Karpas-422 (cell line): ENCODE measurements at regions not wholly inside any gene's neighbourhood (a gene's known extent, or its start where the extent isn't known, plus 50 kb on each side); places are given as distances from the start of the nearest gene placed in this dataset.

ENCODE experiments used
- DNase-seq: peaks from one replicate; pipeline ENCODE4 v3.0.0-alpha.2; 2015
- H2AFZ ChIP-seq: fragments of 200-600 bp; sonication (generic); 2 replicates; pipeline ENCODE4 v1.6.1; 2014; ENCODE audit warnings: antibody characterized with exemption, low read length, mixed read lengths
- H3K27ac ChIP-seq: fragments of 200-600 bp; sonication (generic); 2 replicates; pipeline ENCODE4 v1.5.1; 2014; ENCODE audit warnings: mild to moderate bottlenecking, low read length, moderate library complexity
- H3K27me3 ChIP-seq: fragments of 200-600 bp; sonication (generic); 2 replicates; pipeline ENCODE4 v1.6.1; 2014; ENCODE audit warnings: low read length, mixed read lengths
- H3K36me3 ChIP-seq: fragments of 200-600 bp; sonication (generic); 2 replicates; pipeline ENCODE4 v1.6.1; 2014; ENCODE audit warnings: low read length, mixed read lengths; ENCODE audit not compliant: insufficient read depth
- H3K4me1 ChIP-seq: fragments of 200-600 bp; sonication (generic); 2 replicates; pipeline ENCODE4 v1.6.1; 2014; ENCODE audit warnings: mild to moderate bottlenecking, low read length, mixed read lengths
- H3K4me2 ChIP-seq: fragments of 200-600 bp; sonication (generic); 2 replicates; pipeline ENCODE4 v1.6.1; 2014; ENCODE audit warnings: low read length, low read depth, mild to moderate bottlenecking; ENCODE audit not compliant: poor library complexity, severe bottlenecking
- H3K4me3 ChIP-seq: fragments of 200-600 bp; sonication (generic); 2 replicates; pipeline ENCODE4 v1.5.1; 2014; ENCODE audit warnings: mild to moderate bottlenecking, antibody characterized with exemption, low read length, mixed read lengths
- H3K79me2 ChIP-seq: fragments of 200-600 bp; sonication (generic); 2 replicates; pipeline ENCODE4 v1.6.1; 2014; ENCODE audit warnings: mild to moderate bottlenecking, low read length, mixed read lengths
- H3K9ac ChIP-seq: fragments of 200-600 bp; sonication (generic); 2 replicates; pipeline ENCODE4 v1.6.0; 2014; ENCODE audit warnings: low read length
- H3K9me2 ChIP-seq: fragments of 200-600 bp; sonication (generic), shearing (Covaris generic); replicated peaks from 2 replicates; pipeline ENCODE4 v1.6.0; 2014; ENCODE audit warnings: mild to moderate bottlenecking, low read length, moderate library complexity; ENCODE audit not compliant: insufficient read depth
- H3K9me3 ChIP-seq: fragments of 300-700, 200-600 bp; sonication (generic); 2 replicates; pipeline ENCODE4 v1.6.1; 2014; ENCODE audit warnings: low read length, mixed read lengths
- H4K20me1 ChIP-seq: fragments of 200-600 bp; sonication (generic); 2 replicates; pipeline ENCODE4 v1.6.1; 2014; ENCODE audit warnings: mild to moderate bottlenecking, antibody characterized with exemption, low read length, low read depth; ENCODE audit not compliant: insufficient read depth

DNA sequence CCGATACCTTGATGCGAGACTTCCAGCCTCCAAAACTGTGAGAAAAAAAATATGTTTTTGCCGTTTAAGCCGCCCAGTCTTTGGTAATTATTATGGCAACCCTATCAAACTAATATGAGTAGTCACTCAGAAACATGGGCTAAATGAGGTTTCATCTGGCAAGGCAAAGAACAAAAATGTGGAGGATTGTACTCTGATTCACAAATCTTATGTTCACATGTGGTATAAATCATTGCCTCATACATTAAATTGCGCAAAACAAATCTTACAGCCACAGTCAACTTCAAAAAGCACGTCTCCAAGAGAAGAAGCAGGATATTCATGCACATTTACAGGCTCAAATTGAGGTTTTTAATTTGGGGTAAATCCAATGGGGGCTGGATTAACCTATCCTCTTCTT, 1435.4 kb upstream of the LRRTM1 start:
- Histone ChIP-seq H3K9ac (no peak overlapping the region), H3K27ac (no peak overlapping the region), H3K79me2 (no peaks in the 10 kb centered on the region), H3K9me2 (no peaks in the 10 kb centered on the region), H3K4me1 (no peaks in the 10 kb centered on the region), H4K20me1 (no peaks in the 10 kb centered on the region), H2AFZ (no peak overlapping the region), H3K27me3 (no peaks in the 10 kb centered on the region), H3K4me2 (no peak overlapping the region), H3K36me3 (no peaks in the 10 kb centered on the region), H3K9me3 (peaks cover 7% of the 10 kb centered on the region), H3K4me3 (no peak overlapping the region)
- no peak for DNase-seq

GRCh38 chr2:81734981-81735380, 1430.4 kb upstream of the LRRTM1 start:
- Histone ChIP-seq H3K36me3 (no peaks in the 10 kb centered on the region), H3K9me3 (peaks cover 28% of the 10 kb centered on the region), H3K4me2 (no peak overlapping the region), H2AFZ (no peak overlapping the region), H3K27me3 (no peaks in the 10 kb centered on the region), H4K20me1 (no peaks in the 10 kb centered on the region), H3K4me3 (no peak overlapping the region), H3K9ac (no peak overlapping the region), H3K9me2 (no peaks in the 10 kb centered on the region), H3K27ac (no peak overlapping the region), H3K79me2 (no peaks in the 10 kb centered on the region), H3K4me1 (no peaks in the 10 kb centered on the region)
- no peak for DNase-seq

- Histone ChIP-seq H3K9me2 (no peaks in the 10 kb centered on the region), H3K27ac (no peak overlapping the region), H3K36me3 (no peaks in the 10 kb centered on the region), H2AFZ (no peak overlapping the region), H3K9ac (no peak overlapping the region), H3K79me2 (no peaks in the 10 kb centered on the region), H3K27me3 (no peaks in the 10 kb centered on the region), H3K4me2 (no peak overlapping the region), H4K20me1 (no peaks in the 10 kb centered on the region), H3K4me1 (no peaks in the 10 kb centered on the region), H3K4me3 (no peak overlapping the region), H3K9me3 (peaks cover 58% of the 10 kb centered on the region)
- no peak for DNase-seq
Measured at GRCh38 chr2:81714817-81715216, 1410.3 kb upstream of the LRRTM1 start.

GRCh38 chr2:81706856-81707255, 1402.3 kb upstream of the LRRTM1 start:
- no peak overlapping the region for H2AFZ ChIP-seq
- peaks cover 50% of the 10 kb centered on the region for H3K9me3 ChIP-seq
- no peaks in the 10 kb centered on the region for H3K79me2 ChIP-seq
- no peaks in the 10 kb centered on the region for H3K4me1 ChIP-seq
- no peak overlapping the region for H3K9ac ChIP-seq
- DNase-seq, result no peak
- H3K36me3 ChIP-seq, result no peaks in the 10 kb centered on the region
- H3K9me2 ChIP-seq, result no peaks in the 10 kb centered on the region
- no peaks in the 10 kb centered on the region for H3K27me3 ChIP-seq
- no peaks in the 10 kb centered on the region for H4K20me1 ChIP-seq
- H3K4me3 ChIP-seq, result no peak overlapping the region
- H3K4me2 ChIP-seq, result no peak overlapping the region
- H3K27ac ChIP-seq, result no peak overlapping the region

DNA sequence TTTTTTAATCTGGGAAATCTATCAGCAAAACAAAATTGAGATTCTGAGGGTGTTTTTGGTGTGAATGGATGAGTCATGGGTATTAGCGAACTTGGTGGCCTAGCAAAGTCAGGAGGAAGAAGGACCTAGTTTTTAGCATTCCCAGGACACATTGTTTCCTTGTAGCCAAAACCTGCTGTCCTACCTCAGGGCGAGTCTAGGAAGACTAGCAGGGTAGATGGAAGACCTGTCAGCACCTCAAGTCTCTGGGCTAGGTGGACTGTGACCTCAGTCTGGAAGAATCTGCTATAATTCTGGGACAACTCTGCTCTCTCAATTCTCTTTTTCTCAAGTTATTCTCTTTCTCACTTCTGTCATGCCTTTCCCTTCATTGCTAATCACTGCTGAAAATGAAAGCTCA, 1399.3 kb upstream of the LRRTM1 start:
- no peak overlapping the region for H2AFZ ChIP-seq
- H3K9me2 ChIP-seq, result no peaks in the 10 kb centered on the region
- H3K9me3 ChIP-seq, result peaks cover 43% of the 10 kb centered on the region
- H3K27ac ChIP-seq, result no peak overlapping the region
- no peak for DNase-seq
- no peak overlapping the region for H3K4me3 ChIP-seq
- no peaks in the 10 kb centered on the region for H3K79me2 ChIP-seq
- no peak overlapping the region for H3K4me2 ChIP-seq
- H3K27me3 ChIP-seq, result no peaks in the 10 kb centered on the region
- H3K9ac ChIP-seq, result no peak overlapping the region
- no peaks in the 10 kb centered on the region for H3K36me3 ChIP-seq
- H3K4me1 ChIP-seq, result no peaks in the 10 kb centered on the region
- no peaks in the 10 kb centered on the region for H4K20me1 ChIP-seq

GRCh38 chr2:81692566-81692965, 1388.0 kb upstream of the LRRTM1 start:
- Histone ChIP-seq H3K9me2 (no peaks in the 10 kb centered on the region), H3K36me3 (no peaks in the 10 kb centered on the region), H4K20me1 (no peaks in the 10 kb centered on the region), H2AFZ (no peak overlapping the region), H3K4me1 (no peaks in the 10 kb centered on the region), H3K27me3 (no peaks in the 10 kb centered on the region), H3K4me2 (no peak overlapping the region), H3K9me3 (peaks cover 52% of the 10 kb centered on the region), H3K9ac (no peak overlapping the region), H3K4me3 (no peak overlapping the region), H3K27ac (no peak overlapping the region), H3K79me2 (no peaks in the 10 kb centered on the region)
- no peak for DNase-seq

- no peak overlapping the region for H3K4me3 ChIP-seq
- no peaks in the 10 kb centered on the region for H3K36me3 ChIP-seq
- H3K9me3 ChIP-seq, result peaks cover 43% of the 10 kb centered on the region
- no peaks in the 10 kb centered on the region for H3K9me2 ChIP-seq
- no peaks in the 10 kb centered on the region for H3K27me3 ChIP-seq
- H4K20me1 ChIP-seq, result no peaks in the 10 kb centered on the region
- H3K79me2 ChIP-seq, result no peaks in the 10 kb centered on the region
- no peak overlapping the region for H2AFZ ChIP-seq
- no peak overlapping the region for H3K4me2 ChIP-seq
- no peaks in the 10 kb centered on the region for H3K4me1 ChIP-seq
- H3K9ac ChIP-seq, result no peak overlapping the region
- DNase-seq, result no peak
- H3K27ac ChIP-seq, result no peak overlapping the region
Measured at GRCh38 chr2:81675641-81676040, 1371.1 kb upstream of the LRRTM1 start.

GRCh38 chr2:81672923-81673322, 1368.4 kb upstream of the LRRTM1 start:
- H3K4me1 ChIP-seq, result no peaks in the 10 kb centered on the region
- DNase-seq, result no peak
- no peaks in the 10 kb centered on the region for H3K79me2 ChIP-seq
- no peak overlapping the region for H3K9ac ChIP-seq
- H3K9me2 ChIP-seq, result no peaks in the 10 kb centered on the region
- H2AFZ ChIP-seq, result no peak overlapping the region
- H4K20me1 ChIP-seq, result no peaks in the 10 kb centered on the region
- no peaks in the 10 kb centered on the region for H3K36me3 ChIP-seq
- no peak overlapping the region for H3K27ac ChIP-seq
- H3K27me3 ChIP-seq, result no peaks in the 10 kb centered on the region
- H3K9me3 ChIP-seq, result peaks cover 38% of the 10 kb centered on the region
- H3K4me3 ChIP-seq, result no peak overlapping the region
- no peak overlapping the region for H3K4me2 ChIP-seq

- Histone ChIP-seq H3K27ac (no peak overlapping the region), H3K4me2 (no peak overlapping the region), H2AFZ (no peak overlapping the region), H3K4me3 (no peak overlapping the region), H3K9ac (no peak overlapping the region), H3K79me2 (no peaks in the 10 kb centered on the region), H4K20me1 (no peaks in the 10 kb centered on the region), H3K36me3 (no peaks in the 10 kb centered on the region), H3K9me3 (peaks cover 41% of the 10 kb centered on the region), H3K4me1 (no peaks in the 10 kb centered on the region), H3K9me2 (no peaks in the 10 kb centered on the region), H3K27me3 (no peaks in the 10 kb centered on the region)
- DNase-seq, result no peak
Measured at GRCh38 chr2:81672516-81672915, 1368.0 kb upstream of the LRRTM1 start.
